GM12875 (cell line): ENCODE measurements at regions not wholly inside any gene's neighbourhood (a gene's known extent, or its start where the extent isn't known, plus 50 kb on each side); places are given as distances from the start of the nearest gene placed in this dataset.

Experiments
- H3K4me3 ChIP-seq: one replicate; pipeline ENCODE4 v1.5.1; 2011; ENCODE audit warnings: low read depth, low read length, control low read depth
- TF ChIP-seq, protein P1 (sequence below): IDR thresholded peaks from 2 replicates; pipeline ENCODE4 v1.5.1; 2011; ENCODE audit warnings: low read depth, mild to moderate bottlenecking, control low read depth, inconsistent platforms, low read length, moderate library complexity, borderline replicate concordance; ENCODE audit not compliant: insufficient read depth

DNA sequence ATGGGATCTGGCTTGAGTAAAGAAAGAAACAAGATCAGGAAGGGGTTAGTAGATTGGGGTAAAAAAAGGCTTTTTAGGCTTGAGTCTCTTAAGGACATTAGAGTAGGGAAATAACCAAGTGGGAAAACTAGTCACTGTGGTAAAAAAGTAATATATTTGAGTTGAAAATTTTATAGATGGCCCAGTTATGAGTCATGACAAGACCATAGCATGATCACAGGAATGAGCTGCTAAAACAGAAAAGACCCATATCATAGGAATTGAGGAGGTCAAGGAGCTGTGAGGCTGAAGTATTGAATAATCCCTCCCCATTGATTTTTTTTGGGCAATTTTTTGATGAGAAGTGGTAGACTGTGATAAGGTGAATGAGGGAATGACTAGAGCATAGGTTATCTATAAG lies 69.2 kb upstream of the TBC1D5 start:
- no peak overlapping the region for H3K4me3 ChIP-seq
- TF ChIP-seq, protein P1, sequence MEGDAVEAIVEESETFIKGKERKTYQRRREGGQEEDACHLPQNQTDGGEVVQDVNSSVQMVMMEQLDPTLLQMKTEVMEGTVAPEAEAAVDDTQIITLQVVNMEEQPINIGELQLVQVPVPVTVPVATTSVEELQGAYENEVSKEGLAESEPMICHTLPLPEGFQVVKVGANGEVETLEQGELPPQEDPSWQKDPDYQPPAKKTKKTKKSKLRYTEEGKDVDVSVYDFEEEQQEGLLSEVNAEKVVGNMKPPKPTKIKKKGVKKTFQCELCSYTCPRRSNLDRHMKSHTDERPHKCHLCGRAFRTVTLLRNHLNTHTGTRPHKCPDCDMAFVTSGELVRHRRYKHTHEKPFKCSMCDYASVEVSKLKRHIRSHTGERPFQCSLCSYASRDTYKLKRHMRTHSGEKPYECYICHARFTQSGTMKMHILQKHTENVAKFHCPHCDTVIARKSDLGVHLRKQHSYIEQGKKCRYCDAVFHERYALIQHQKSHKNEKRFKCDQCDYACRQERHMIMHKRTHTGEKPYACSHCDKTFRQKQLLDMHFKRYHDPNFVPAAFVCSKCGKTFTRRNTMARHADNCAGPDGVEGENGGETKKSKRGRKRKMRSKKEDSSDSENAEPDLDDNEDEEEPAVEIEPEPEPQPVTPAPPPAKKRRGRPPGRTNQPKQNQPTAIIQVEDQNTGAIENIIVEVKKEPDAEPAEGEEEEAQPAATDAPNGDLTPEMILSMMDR = no peak

DNA sequence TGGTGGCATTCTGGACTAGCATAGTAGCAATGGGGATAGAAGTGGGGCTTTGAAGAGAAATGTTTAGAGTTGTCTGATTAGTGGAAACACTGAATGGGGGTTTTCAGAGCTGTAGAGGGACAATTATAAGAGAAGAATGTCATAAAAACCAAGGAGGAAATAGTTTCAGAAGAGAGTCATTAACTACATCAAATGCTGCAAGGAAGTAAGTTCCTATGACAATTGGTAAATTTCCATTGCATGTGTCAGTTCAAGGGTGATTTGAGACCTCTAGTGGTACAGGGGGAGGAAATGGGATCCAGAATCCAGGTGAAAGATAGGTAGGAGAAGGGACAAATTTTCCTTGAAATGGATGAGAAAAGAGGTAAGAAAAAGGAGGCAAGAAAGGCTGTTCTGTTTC lies 68.3 kb upstream of the TBC1D5 start:
- TF ChIP-seq, protein P1 = no peak
- H3K4me3 ChIP-seq = no peak overlapping the region

DNA sequence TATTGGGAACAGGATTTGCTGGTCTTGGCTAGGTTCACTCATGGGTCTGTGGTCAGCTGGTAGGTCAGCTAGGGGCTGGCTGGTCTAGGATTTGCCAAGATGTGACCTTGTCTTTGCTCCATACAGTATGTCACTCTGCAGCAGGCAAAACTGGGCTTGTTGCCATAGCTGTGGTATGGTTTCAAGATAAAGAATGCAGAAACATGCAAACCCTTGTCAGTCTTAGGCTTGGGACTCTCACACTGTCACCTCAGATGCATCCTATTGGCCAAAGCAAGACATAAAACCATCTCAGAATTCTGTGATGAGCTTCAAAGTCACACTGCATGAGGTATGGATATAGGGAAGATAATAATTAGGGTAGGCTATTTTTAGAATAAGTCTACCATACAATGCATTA lies 66.6 kb upstream of the TBC1D5 start:
- TF ChIP-seq, protein P1 = no peak
- no peak overlapping the region for H3K4me3 ChIP-seq

DNA sequence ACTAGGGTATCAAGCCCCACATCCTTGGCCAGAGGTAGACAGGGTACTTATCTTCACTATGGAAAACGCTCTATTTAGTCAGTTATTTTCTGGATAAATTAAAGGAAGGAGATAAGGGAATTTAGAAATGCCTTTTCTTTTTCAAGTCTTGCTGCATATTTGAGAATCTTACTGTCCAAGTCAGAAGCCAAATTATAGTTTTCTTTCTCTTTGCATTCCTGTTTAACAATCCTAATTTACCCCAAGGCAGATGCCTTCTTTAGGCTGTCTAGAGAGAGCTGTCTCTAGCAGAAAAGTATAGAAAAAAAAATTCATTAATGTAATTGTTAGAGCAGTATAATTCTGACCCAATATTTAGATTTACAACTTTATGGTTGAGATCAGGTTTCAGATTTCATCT lies 64.4 kb upstream of the TBC1D5 start:
- H3K4me3 ChIP-seq = no peak overlapping the region
- TF ChIP-seq, protein P1 = no peak

DNA sequence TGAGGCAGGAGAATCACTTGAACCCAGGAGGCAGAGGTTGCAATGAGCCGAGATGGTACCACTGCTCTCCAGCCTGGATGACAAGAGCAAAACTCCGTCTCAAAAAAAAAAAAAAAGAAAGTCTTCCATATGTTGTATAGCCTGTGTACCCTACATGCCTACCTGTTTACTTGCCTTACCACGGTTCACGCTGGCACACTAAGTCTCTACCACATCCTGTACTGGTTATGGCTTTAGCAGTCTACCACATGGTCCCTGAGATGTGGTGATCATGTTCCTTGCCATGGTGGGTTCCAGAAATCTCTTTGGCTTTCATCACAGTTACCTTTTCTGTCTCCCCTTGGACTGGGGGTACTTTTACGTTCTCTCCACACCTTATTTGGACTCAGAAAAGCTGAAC lies 63.8 kb upstream of the TBC1D5 start:
- H3K4me3 ChIP-seq = no peak overlapping the region
- TF ChIP-seq, protein P1 = no peak

DNA sequence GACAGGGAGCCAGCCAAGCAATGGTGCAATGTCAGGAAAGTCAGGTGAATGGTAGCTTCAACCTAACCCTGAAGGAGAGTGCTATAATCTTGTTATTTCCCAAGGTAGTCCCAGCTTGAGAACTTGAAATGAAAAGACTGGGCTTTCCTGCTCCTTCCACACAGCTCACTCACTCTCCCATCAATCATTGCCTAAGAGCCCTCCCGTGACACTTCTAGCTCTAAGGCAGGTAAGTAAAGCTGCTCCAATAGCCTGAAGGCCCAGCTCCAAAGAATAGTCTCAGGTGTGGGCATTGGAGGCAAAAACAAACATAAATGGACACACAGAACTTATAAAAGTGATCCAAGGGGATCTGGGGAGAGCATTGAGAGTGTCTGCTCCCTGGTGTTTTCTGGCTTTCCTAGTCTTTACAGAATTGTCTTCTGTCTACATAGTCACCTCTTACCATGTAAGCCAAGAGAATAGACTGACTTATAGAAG lies 63.1 kb upstream of the TBC1D5 start:
- H3K4me3 ChIP-seq = no peak overlapping the region
- TF ChIP-seq, protein P1 = no peak

DNA sequence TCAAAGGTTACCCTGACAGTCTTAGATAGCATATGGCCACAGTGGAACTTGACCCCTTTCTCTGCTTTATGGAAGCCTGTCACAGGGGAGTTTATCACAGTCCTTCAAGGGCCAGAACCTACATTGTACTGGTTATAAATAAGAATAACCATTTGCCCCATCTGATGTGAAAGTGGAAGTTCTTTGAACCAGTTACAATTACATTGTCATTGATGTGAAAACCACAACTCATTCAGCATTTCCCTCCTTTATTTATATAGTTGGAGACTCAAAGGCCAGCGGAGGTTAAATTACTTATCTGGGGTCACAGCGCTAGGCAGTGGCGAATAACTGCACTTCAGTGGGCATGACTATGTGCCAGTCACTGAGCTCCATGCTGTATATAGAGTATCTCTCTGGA lies 60.5 kb upstream of the TBC1D5 start:
- no peak overlapping the region for H3K4me3 ChIP-seq
- TF ChIP-seq, protein P1 = no peak
